Fibroblast of skin of abdomen (primary cell): ENCODE measurements at regions not wholly inside any gene's neighbourhood (a gene's known extent, or its start where the extent isn't known, plus 50 kb on each side); places are given as distances from the start of the nearest gene placed in this dataset.
"Not testable (repeated sequence)": the region's sequence is repeated elsewhere in the genome, so short reads cannot be mapped to it uniquely, and the experiment has no call there.

ENCODE experiments used
- DNase-seq: peaks from one replicate; pipeline ENCODE4 v3.0.0-alpha.2; 2013

DNA sequence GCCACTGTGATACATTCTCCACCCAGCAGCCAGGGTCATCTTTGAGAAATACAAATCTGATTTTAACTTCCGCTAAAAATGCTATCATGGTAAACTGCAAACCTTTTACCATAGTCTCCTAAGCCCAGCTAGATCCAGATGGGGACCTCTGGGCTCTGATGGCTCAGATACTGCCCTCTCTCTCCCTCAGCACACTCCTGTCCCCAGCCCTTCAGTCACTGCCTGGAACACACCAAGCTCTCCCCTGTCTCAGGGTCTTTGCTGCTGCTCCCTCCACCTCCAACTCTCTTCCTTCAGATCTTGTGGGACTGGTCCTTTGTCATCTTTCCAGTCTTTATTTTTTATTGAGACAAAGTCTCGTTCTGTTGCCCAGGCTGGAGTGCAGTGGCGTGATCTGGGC, 65.1 kb downstream of the SPRY4 start:
- no peak for DNase-seq

DNA sequence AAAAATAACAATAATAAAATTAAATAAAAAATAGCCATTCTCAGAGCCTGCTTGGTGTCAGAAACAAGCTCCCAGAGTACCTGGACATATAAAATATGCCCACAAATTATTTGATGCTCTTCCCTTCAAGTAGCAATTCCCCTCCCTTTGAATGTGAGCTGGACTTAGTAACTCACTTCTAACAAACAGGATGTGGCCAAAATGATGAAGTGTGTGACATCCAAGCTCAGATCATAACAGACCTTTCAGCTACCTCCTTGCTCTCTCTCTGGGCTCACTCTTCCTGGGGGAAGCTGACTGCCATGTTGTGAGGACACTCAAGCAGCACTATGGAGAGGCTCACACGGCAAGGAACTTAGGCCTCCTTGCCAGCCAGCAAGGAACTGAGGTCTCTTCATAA, 69.0 kb downstream of the SPRY4 start:
- no peak for DNase-seq

DNA sequence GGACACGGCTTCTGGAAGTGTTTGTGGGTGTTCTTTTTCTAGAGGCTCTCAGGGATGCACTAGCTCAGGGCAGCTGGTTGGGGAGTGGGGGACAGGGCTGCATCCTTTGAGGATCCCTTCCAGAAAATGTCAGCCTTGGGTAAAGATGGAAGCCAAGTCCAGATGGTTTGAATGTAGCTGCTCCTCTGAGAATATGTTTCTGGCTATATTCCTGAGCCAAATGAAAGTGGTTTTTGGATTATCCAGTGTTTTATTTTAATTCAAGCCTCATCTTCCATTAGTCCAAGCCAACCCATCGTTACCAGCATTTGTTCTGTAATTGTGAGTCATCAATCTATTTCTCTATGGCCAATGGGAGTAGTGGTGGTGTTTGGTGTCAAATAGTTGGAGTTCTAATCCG, 70.4 kb downstream of the SPRY4 start:
- no peak for DNase-seq

- DNase-seq: peak; percentile 33
Observed at GRCh38 chr5:142253938-142254337, 70.9 kb downstream of the SPRY4 start.

DNA sequence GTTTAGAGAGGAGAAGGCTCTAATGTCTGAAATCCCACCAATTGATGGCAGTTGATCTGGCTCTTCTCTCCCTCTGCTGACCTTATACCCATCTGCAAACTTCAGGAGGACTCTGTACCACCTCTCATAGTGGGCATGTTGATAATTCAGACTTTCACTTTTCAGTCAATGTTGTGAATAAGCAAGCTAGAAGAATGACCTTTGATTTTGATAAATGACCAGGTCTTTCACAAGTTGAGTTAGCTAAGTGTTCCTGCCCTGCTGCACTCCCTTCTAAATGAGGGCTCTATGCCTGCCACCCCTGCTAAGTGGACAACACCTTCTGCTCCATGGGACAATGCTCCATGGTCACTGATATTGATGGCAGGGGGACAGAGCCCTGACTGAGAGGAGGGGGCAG, 74.7 kb downstream of the SPRY4 start:
- no peak for DNase-seq

DNA sequence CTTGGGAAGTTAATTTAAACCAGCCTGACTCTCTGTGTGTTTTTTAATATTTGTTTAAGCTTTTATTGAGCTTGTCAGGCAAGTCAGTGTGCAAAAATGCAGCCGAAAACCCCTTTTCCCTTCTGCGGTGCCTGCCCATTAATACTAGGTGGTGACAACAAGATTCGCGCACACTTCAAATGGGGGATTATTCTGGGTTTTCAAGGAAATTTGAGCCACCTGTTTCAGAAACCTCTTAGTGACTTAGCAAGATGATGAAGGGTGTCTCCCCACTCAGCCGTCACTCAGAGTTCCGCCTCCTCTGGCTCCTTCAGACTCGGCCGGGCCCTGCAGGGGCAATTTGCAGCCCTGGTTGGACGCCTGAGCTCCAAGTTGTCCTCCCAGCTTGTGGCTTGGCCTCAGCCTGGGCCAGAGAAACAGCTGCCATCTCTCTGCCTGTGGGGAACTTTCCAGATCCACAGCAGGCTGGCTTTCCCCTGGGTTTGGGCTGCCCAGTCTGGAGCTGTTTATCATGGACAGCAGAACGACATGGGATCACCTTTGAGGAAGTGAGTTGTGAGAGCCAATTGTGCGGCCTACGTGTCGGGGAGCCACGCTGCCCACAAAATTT, 75.9 kb downstream of the SPRY4 start:
- peak; percentile 96 for DNase-seq

DNA sequence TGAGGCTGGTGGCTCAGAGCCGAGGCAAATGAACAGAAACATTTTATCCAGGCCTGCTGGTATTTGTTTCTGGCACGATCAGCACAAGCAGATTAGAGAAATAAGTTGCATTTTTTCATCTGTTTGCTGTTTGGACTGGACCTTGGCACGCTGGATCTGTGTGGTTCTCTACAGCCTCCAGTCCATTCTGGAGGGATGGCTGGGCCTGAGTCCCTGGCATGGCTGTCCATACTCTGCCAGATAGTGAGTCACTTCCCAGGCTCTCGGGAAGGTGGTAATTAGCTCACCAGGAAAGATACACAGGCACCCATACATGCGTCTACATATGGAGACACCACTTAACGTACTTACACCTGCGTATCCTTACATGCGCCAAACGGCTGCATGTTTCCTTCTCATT, 78.6 kb downstream of the SPRY4 start:
- DNase-seq: peak; percentile 53

- peak; percentile 16 for DNase-seq
Observed at GRCh38 chr5:142245786-142246185, 79.0 kb downstream of the SPRY4 start.

- DNase-seq: no peak
Observed at GRCh38 chr5:142244440-142244839, 80.4 kb downstream of the SPRY4 start.

GRCh38 chr5:142242272-142242671, 82.5 kb downstream of the SPRY4 start:
- DNase-seq: no peak

DNA sequence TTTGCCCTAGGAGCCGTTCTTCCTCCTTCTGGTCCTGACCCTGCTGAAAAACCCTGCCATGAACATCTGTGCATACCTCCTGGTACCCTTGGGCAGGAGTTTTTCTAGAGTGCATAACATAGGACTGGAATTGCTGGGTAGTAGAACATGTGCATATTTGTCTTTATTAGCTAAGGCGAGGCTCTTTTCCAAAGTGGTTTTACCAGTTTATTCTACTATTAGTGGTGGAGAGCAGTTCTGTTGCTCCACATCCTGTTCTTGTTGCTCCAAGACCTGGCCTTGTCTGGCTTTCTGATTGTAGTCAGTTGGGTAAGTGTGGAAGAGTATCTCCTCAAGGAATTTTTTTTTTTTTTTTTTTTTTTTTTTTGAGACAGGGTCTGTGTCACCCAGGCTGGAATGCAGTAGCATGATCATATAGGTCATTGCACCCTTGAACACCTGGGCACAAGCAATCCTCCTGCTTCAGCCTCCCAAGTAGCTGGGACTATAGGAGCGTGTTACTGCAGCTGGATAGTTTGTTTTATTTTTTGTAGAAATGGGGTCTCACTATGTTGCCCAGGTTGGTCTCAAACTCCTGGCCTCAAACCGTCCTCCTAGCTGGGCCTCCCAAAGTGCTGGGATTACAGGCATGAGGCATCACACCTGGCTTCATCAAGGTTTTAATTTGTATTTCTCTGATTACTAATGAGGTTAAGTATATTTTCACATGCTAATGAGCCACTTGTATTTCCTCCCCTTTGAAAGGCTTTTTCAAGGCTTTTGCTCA, 85.2 kb downstream of the SPRY4 start:
- no peak for DNase-seq

DNA sequence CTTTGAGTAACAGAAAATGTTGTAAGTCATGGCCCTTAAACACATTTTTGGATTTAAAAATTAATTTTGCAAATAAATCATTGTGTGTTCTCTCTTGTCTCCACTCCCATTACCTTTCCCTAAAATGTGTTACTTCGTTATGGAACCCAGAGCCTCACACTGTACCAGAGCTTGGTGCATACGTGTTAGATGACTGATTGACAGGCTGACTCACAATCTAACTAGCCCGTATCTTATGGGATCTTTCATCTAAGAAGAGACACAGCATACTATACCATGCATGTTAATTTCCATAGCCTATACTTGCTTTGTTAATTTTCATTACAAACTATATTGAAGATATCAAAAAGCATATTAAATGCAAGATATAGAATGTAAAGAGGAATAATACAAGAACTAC, 87.1 kb downstream of the SPRY4 start:
- DNase-seq: no peak

GRCh38 chr5:142236673-142237290, 88.0 kb downstream of the SPRY4 start:
- not testable (repeated sequence) for DNase-seq

GRCh38 chr5:142235870-142236672, 88.8 kb downstream of the SPRY4 start:
- no peak for DNase-seq

DNA sequence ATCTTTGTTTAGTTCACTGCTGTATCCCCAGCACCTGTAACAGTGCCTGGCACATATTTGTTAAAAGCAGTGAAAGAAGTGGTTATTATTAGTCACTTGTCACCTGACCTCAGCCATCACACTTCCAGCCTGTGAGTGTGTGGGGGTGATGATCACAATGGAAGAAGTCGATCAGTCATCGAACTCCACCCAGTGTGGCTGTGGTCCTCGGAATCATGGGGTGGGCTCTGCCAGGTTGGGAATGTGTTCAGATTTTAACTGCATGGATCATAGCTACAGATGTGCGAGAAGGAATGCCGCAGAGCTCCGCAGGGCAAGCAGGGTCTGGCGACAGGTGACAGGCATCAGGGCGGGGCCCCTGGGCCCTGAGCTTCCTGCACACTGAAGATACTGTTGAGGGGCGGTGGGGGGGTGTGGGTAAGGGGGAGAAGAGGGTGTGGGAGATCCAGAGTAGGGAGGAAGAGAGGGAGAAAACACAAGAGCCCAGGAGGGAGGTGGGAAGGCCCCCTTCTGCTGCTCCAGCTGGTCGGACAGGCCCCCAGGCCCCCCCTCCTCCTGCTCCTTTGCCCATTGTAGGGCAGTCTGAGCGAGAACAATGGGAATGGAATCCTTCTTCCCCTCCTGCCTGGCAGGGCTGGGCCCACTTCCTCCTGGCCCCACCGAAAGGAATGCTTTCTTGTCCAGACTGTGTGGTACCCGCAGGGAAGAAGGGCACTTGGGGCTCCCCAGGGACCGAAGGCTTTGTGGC, 89.6 kb downstream of the SPRY4 start:
- no peak for DNase-seq

DNA sequence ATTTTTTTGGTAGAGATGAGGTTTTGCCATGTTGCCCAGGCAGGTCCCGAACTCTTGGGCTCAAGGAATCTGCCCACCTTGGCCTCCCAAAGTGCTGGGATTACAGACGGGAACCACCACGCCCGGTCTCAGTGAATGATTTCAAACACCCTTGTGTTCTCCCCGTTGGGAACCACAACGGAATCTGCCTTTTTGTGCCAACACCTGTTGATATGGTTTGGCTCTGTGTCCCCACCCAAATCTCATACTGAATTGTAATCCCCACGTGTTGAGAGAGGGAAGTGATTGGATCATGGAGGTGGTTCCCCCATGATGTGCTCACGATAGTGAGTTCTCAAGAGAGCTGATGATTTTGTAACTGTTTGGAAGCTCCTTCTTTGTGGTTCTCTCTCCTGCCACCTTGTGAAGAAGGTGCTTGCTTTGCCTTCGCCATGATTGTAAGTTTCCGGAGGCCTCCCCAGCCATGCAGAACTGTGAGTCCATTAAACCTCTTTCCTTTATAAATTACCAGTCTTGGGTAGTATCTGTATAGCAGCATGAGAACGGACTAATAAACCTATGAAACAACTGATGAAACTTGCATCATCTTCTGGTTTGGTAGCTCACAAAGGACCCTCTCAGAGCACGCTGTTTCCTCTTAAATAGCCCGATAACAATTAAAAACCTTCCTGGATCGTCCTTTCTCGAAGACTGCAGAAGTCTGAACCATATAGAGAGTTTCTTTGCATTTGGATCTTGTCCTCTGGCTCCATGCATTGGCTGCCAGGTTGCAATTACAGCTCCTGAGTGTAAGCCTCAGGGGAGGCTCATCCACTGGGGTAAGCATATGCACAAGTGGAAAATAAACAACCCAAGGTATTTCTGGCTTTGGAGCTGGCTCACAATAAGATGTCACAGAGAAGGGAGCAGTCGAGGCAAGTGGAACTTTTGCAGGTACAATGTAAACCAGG, 91.5 kb downstream of the SPRY4 start:
- DNase-seq: no peak

DNA sequence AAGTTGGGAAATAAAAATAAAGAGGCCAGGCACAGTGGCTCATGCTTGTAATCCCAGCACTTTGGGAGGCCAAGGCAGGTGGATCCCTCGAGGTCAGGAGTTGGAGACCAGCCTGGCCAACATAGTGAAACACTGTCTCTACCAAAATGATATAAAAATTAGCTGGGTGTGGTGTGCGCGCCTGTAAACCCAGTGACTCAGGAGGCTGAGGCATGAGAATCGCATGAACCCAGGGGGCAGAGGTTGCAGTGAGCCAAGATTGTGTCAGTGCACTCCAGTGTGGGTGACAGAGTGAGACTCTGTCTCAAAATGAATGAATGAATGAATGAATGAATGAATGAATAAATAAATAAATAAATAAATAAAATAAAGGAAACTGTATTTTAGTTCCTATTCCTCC, 93.9 kb downstream of the SPRY4 start:
- not testable (repeated sequence) for DNase-seq

DNA sequence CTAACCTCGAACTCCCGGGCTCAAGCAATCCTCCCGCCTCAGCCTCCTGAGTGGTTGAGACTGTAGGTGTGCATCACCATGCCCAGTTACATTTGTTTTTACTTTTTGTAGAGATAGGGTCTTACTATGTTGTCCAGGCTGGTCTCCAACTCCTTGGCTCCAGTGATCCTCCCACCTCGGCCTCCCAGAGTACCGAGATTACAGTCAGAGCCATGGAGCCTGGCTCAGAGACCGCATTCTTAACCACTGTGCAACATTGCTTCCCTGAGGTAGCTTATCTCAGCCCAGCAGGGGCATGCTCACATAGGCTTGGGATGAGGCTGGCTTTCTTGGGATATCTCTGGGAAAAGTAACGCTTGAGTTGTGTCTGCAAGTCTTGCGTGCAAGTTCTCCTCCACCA, 99.7 kb downstream of the SPRY4 start:
- no peak for DNase-seq

GRCh38 chr5:142222866-142223558, 101.8 kb downstream of the SPRY4 start:
- no peak for DNase-seq

- no peak for DNase-seq
Observed at GRCh38 chr5:142222225-142222865, 102.5 kb downstream of the SPRY4 start.
